ENCODE measurements at regions not wholly inside any gene's neighbourhood (a gene's known extent, or its start where the extent isn't known, plus 50 kb on each side); places are given as distances from the start of the nearest gene placed in this dataset.
"Not testable (repeated sequence)": the region's sequence is repeated elsewhere in the genome, so short reads cannot be mapped to it uniquely, and the experiment has no call there.

- DNase-seq (ENCODE audit: low spot score) = not testable (repeated sequence)
Measured at GRCh38 chr1:120941066-120941465, 51.5 kb downstream of the PPIAL4A start.

DNA sequence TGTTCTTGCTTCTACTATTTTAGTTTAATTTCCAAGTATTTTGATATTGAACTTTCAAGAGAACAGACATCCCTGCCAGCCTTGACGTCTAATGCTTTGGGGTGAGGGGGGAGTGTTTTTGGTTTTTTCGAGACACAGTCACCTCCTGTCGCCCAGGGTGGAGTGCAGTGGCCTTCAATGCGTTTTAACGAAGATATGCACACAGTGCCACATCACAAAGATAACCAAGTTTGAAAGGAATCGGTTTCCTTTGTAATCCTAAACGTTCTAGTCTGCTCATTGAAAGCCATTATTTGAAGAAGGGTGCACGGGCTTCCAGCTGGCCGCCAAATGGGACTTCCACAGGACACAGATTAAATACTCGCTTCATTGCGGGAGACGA, 52.3 kb downstream of the PPIAL4A start:
- not testable (repeated sequence) for DNase-seq (ENCODE audit: low spot score)

- peak; percentile 35 for DNase-seq (ENCODE audit: low spot score)
Measured at GRCh38 chr1:120942218-120942944, 52.8 kb downstream of the PPIAL4A start.

DNA sequence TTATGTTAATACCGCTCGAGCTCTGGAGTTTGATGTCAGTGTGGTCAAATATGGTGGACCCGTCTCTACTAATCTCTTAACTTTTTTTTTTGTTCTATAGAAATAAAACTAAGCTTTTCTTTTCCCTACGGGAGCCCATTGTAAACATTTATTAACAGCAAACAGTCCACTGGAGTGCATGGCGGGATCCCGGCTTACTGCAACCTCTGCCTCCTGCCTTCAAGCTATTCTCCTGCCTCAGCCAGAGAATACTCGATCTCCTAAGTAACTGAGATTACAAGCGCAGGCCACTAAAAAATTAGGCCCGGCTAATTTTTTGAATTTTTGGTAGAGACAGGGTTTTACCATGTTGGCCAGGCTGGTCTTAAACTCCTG, 53.4 kb downstream of the PPIAL4A start:
- DNase-seq (ENCODE audit: low spot score) = not testable (repeated sequence)

GRCh38 chr1:120944691-120945090, 55.1 kb downstream of the PPIAL4A start:
- not testable (repeated sequence) for DNase-seq (ENCODE audit: low spot score)

- DNase-seq (ENCODE audit: low spot score) = not testable (repeated sequence)
Measured at GRCh38 chr1:120945122-120945521, 55.6 kb downstream of the PPIAL4A start.

DNA sequence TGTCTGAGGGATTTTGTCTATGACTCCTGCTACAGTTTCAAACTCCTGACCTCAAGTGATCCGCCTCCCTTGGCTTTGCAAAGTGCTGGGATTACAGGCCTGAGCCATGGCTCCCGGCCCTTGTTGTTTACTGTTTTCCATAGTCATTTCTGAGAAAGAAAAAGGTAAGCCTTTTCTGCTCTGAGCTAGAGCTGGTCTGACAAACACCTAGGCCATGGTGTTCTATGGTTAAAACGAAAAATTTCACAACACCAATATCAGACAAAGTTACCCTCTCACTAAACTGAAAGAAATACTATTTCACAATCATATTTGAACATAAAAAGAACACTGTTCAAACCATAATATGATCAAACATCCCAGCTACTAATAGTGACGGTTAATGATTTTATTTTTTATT, 57.5 kb downstream of the PPIAL4A start:
- DNase-seq (ENCODE audit: low spot score) = not testable (repeated sequence)

DNA sequence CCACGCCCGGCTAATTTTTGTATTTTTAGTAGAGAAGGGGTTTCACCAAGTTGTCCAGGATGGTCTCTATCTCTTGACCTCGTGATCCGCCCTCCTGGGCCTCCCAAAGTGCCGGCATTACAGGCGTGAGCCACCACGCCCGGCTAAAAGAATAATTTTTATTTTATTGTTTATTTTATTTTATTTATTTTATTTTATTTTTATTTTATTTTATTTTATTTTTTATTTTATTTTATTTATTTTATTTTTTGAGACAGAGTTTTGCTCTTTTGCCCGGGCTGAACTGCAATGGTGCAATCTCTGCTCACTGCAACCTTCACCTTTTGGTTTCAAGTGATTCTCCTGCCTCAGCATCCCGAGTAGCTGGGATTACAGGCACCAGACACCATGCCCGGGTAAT, 60.2 kb downstream of the PPIAL4A start:
- not testable (repeated sequence) for DNase-seq (ENCODE audit: low spot score)

- not testable (repeated sequence) for DNase-seq (ENCODE audit: low spot score)
Measured at GRCh38 chr1:120950633-120951032, 61.1 kb downstream of the PPIAL4A start.

GRCh38 chr1:120951100-120951499, 61.5 kb downstream of the PPIAL4A start:
- DNase-seq (ENCODE audit: low spot score) = not testable (repeated sequence)

GRCh38 chr1:120952207-120952870, 62.8 kb downstream of the PPIAL4A start:
- DNase-seq (ENCODE audit: low spot score) = not testable (repeated sequence)

DNA sequence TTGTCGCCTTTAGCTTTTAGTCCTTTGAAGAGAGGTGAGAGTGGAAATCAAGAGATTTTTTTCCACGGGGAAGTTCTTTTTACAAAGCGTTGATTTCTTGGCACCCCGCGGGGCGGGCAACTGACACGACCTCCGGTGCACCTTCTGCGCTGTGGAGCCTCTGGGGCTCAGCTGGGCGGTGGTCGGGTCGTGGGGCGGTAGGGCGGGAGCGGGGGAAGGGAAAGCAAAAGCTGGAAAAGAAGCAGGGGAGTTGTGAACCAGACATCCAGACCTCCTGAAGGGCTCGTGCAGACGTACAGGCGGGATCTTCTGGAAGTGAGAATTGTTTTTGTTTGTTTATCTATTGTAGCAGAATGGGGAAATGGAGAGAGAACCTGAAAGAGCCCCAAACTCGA, 63.3 kb downstream of the PPIAL4A start:
- DNase-seq (ENCODE audit: low spot score) = not testable (repeated sequence)

GRCh38 chr1:120954736-120955135, 65.2 kb downstream of the PPIAL4A start:
- DNase-seq (ENCODE audit: low spot score) = no peak

DNA sequence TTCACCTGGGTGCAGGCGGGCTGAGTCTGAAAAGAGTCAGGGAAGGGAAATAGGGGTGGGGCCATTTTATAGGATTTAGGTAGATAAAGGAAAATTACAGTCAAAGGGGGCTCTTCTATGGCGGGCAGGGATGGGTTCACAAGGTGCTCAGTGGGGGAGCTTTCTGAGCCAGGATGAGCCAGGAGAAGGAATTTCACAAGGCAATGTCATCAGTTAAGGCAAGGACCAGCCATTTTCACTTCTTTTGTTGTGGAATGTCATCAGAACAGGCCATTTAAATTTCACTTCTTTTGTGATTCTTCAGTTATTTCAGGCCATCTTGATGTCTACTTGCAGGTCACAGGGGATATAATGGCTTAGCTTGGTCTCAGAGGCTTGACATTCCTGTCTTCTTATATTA, 66.4 kb downstream of the PPIAL4A start:
- DNase-seq (ENCODE audit: low spot score) = not testable (repeated sequence)

DNA sequence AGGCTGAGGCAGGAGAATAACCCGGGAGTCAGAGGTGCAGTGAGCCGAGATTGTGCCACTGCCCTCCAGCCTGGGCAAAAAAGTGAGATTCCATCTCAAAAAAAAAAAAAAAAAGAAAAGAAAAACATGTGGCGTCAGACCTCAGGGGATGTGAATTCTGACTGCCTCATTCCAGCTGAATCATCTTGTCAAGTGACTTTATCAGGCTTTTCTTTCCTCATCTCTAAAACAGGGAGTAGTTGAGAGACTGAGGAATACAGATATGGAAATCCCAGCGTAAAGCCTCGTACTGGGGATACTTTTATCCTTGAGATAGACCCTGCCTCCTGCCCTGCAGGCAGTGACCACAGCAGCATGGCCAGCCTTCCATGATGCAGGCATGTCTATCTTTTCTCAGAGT, 76.4 kb downstream of the PPIAL4A start:
- not testable (repeated sequence) for DNase-seq (ENCODE audit: low spot score)

DNA sequence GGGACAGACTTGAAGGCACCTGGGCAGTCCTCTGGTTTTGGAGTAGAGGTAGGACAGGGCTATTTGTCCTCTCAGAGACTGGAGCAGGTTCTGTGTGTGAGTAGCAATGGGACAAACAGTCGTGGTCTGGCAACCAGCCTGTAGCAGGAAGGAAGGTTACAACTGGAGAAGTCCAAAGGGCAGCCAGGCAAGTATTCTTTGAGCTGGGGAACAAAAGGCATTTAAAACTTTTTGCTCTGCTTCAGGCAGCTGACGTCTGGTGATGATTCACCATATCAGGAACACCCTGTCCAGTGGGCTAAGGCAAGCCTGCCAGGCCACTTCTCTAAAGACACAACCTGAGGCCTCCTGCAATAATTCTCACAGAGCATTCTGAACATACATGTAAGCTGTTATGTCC, 83.3 kb downstream of the PPIAL4A start:
- DNase-seq (ENCODE audit: low spot score) = not testable (repeated sequence)

GRCh38 chr1:120973836-120974235, 84.3 kb downstream of the PPIAL4A start:
- DNase-seq (ENCODE audit: low spot score) = not testable (repeated sequence)

- not testable (repeated sequence) for DNase-seq (ENCODE audit: low spot score)
Measured at GRCh38 chr1:120977279-120977678, 87.7 kb downstream of the PPIAL4A start.

- not testable (repeated sequence) for DNase-seq (ENCODE audit: low spot score)
Measured at GRCh38 chr1:120981489-120982094, 92.0 kb downstream of the PPIAL4A start.

GRCh38 chr1:120994614-120995013, 105.0 kb downstream of the PPIAL4A start:
- DNase-seq (ENCODE audit: low spot score) = not testable (repeated sequence)

DNA sequence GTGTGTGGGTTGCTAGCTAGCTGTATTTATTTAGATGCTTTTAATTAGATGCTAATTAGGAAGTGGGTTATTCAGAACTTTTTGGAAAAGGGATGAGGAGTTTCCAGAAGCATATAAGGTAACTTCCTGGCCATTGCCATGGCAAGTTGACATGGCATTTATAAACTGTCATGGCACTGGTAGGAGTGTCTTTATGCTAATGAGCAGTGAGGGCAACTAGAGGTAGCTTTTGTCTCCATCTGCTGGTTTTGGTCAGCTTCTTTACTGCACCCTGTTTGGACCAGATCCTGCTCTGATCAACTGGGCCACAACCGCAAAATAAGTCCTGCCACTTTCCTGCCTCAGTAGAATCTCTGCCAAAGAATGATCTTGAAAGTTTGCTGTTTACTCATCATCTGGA, 105.5 kb downstream of the PPIAL4A start:
- not testable (repeated sequence) for DNase-seq (ENCODE audit: low spot score)

GRCh38 chr1:121001090-121001726, 111.6 kb downstream of the PPIAL4A start:
- not testable (repeated sequence) for DNase-seq (ENCODE audit: low spot score)

All from globus pallidus (tissue), 1 donor.